Upper lobe of left lung (tissue), 6 donors: ENCODE measurements at regions not wholly inside any gene's neighbourhood (a gene's known extent, or its start where the extent isn't known, plus 50 kb on each side); places are given as distances from the start of the nearest gene placed in this dataset.
A peak's percentile ranks its signal among the peaks of the same experiment; 100 is the strongest.

ENCODE experiments used
- ATAC-seq, 2 donors: fragments of 200-7000 bp; cut with Tn5 transposase; one replicate each; pipeline ENCODE4 v1.9.1; 2022; ENCODE audit warnings: mild to moderate bottlenecking in 2 of 2, moderate library complexity in 2 of 2; ENCODE audit not compliant: low FRiP score in 2 of 2
- DNase-seq, 2 donors: peaks; one replicate each; pipeline ENCODE4 v3.0.0-alpha.2; 2019 to 2020
- H3K27ac ChIP-seq, 4 donors: fragments of 200-600 bp; sonication (generic); one replicate each; pipeline ENCODE4 v1.5.1; 2016 to 2019
- H3K27me3 ChIP-seq, 4 donors: fragments of 200-600 bp; sonication (generic); one replicate each; pipeline ENCODE4 v1.5.1; 2017 to 2019
- H3K36me3 ChIP-seq, 4 donors: fragments of 200-600 bp; sonication (generic); one replicate each; pipeline ENCODE4 v1.5.1; 2016 to 2019
- H3K4me1 ChIP-seq, 4 donors: fragments of 200-600 bp; sonication (generic); one replicate each; pipeline ENCODE4 v1.5.1; 2018 to 2019
- H3K4me3 ChIP-seq, 4 donors: fragments of 200-600 bp; sonication (generic); one replicate each; pipeline ENCODE4 v1.5.1; 2017 to 2019; ENCODE audit warnings: mild to moderate bottlenecking in 2 of 4, moderate library complexity in 1 of 4
- H3K9me3 ChIP-seq, 4 donors: fragments of 200-600 bp; sonication (generic); one replicate each; pipeline ENCODE4 v1.5.1; 2018 to 2019
- CTCF ChIP-seq, 6 experiments: fragments of 450-650 bp in 4 of 6; fragments of 200-600 bp in 2 of 6; sonication (generic) in 2 of 6; IDR thresholded peaks; one replicate each; pipeline ENCODE4 v1.5.1; 2016 to 2019; ENCODE audit warnings: antibody characterized with exemption in 6 of 6
- EP300 ChIP-seq, 4 donors: sonication (generic); formaldehyde crosslinking; IDR thresholded peaks; one replicate each; pipeline ENCODE4 v1.5.1; 2017; ENCODE audit warnings: antibody characterized with exemption in 4 of 4, control low read depth in 2 of 4
- POLR2A ChIP-seq, 4 donors: fragments of 450-650 bp; IDR thresholded peaks; one replicate each; pipeline ENCODE4 v1.5.1; 2016 to 2017; ENCODE audit warnings: antibody characterized with exemption in 4 of 4, mild to moderate bottlenecking in 2 of 4
- POLR2AphosphoS5 ChIP-seq, 2 donors: sonication (generic); formaldehyde crosslinking; IDR thresholded peaks; one replicate each; pipeline ENCODE4 v1.5.1; 2017; ENCODE audit warnings: antibody characterized with exemption in 2 of 2
- WGBS, 2 donors: methylation state at CpG; one replicate each; pipeline ENCODE4 v1.1.5; 2017 to 2018; 5-methylcytosine and 5-hydroxymethylcytosine counted together
- donor health status: DM: no; HTN: no; CAD: no; lungs with moderate emphysema.
- donor health status: DM: no; HTN: yes; CAD: no; lungs with severe emphysema.

GRCh38 chr12:127108360-127109215 is 1158.4 kb upstream of the TMEM132C start:
- ATAC-seq = peak; percentile 68 to 90
- WGBS, 2 donors = 35 to 50% methylated on average over 7 of the region's 7 CpGs

GRCh38 chr12:127113945-127114344 is 1153.0 kb upstream of the TMEM132C start:
- DNase-seq (no peak), ATAC-seq (no peak)
- H3K9me3 ChIP-seq = no peaks in the 10 kb centered on the region
- no peaks in the 10 kb centered on the region for H3K4me1 ChIP-seq
- H3K27ac ChIP-seq = no peak overlapping the region
- TF ChIP-seq CTCF (IDR thresholded peaks at IDR 0.05) (no peak), EP300 (IDR thresholded peaks at IDR 0.05) (no peak), POLR2A (IDR thresholded peaks at IDR 0.05) (no peak), POLR2AphosphoS5 (IDR thresholded peaks at IDR 0.05) (no peak)
- 63 to 68% methylated on average over 2 of the region's 2 CpGs for WGBS, 2 donors
- no peaks in the 10 kb centered on the region for H3K36me3 ChIP-seq
- H3K27me3 ChIP-seq = no peaks in the 10 kb centered on the region
- H3K4me3 ChIP-seq = no peak overlapping the region

More at GRCh38 chr12:127108360-127109215, 1158.4 kb upstream of the TMEM132C start:
- peak in 1 of 2 donors; percentile 46 for DNase-seq
- Histone ChIP-seq H3K4me3 (no peak overlapping the region), H3K36me3 (no peaks in the 10 kb centered on the region), H3K27ac (no peak overlapping the region), H3K4me1 (no peaks in the 10 kb centered on the region), H3K9me3 (no peaks in the 10 kb centered on the region), H3K27me3 (no peaks in the 10 kb centered on the region)
- TF ChIP-seq CTCF (IDR thresholded peaks at IDR 0.05) = peak in 5 of 6 experiments; percentile 30 to 63 (median 48)
- TF ChIP-seq POLR2AphosphoS5 (IDR thresholded peaks at IDR 0.05) = no peak

GRCh38 chr12:127115468-127116035 is 1151.4 kb upstream of the TMEM132C start:
- Histone ChIP-seq H3K36me3 (no peaks in the 10 kb centered on the region), H3K9me3 (no peaks in the 10 kb centered on the region), H3K27me3 (no peaks in the 10 kb centered on the region), H3K4me3 (no peak overlapping the region), H3K4me1 (no peaks in the 10 kb centered on the region), H3K27ac (no peak overlapping the region)
- DNase-seq (no peak), ATAC-seq (no peak)
- TF ChIP-seq EP300 (IDR thresholded peaks at IDR 0.05) = no peak
- TF ChIP-seq CTCF (IDR thresholded peaks at IDR 0.05) = no peak
- no peak for TF ChIP-seq POLR2AphosphoS5 (IDR thresholded peaks at IDR 0.05)
- TF ChIP-seq POLR2A (IDR thresholded peaks at IDR 0.05) = no peak
- 80 to 89% methylated on average over 4 of the region's 4 CpGs for WGBS, 2 donors

- Histone ChIP-seq H3K4me3 (no peak overlapping the region), H3K4me1 (no peaks in the 10 kb centered on the region), H3K27me3 (no peaks in the 10 kb centered on the region), H3K9me3 (no peaks in the 10 kb centered on the region), H3K36me3 (no peaks in the 10 kb centered on the region), H3K27ac (no peak overlapping the region)
- no peak for ATAC-seq
- TF ChIP-seq POLR2AphosphoS5 (IDR thresholded peaks at IDR 0.05) = no peak
- TF ChIP-seq EP300 (IDR thresholded peaks at IDR 0.05) = no peak
- TF ChIP-seq CTCF (IDR thresholded peaks at IDR 0.05) = no peak
- TF ChIP-seq POLR2A (IDR thresholded peaks at IDR 0.05) = no peak
- no peak for DNase-seq
- WGBS, 2 donors = 78% methylated on average over 3 of the region's 3 CpGs
Observed at GRCh38 chr12:127118251-127118650, 1148.7 kb upstream of the TMEM132C start.
